NCI-H1417 treated with DMSO at 0.1 percent for 48 hours (cell line): ENCODE measurements at regions not wholly inside any gene's neighbourhood (a gene's known extent, or its start where the extent isn't known, plus 50 kb on each side); places are given as distances from the start of the nearest gene placed in this dataset.
"Not testable (repeated sequence)": the region's sequence is repeated elsewhere in the genome, so short reads cannot be mapped to it uniquely, and the experiment has no call there.

Experiments used
- DNase-seq: peaks from one replicate; lab custom pipeline; 2025; lab: John Stamatoyannopoulos, UW

DNA sequence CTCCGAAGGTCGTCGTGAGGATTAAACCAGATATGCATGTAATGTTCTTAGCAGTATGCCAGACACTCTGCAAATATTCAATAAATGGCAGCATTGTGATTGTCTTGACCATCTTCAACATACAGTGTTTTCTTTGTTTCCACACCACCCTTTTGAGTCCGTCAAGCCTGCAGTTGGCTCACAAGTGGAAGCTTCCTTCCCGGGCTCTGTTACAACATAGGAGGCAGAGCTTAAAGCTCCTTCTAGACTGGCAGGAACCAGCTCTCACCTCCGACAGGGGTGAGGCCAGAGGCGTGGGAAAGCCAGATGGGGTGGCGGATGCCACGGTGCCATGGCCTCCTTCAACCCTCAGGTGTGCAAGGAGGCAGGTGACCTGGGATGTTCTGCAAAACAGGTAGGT, 138.3 kb downstream of the FOXL1 start:
- DNase-seq, result no peak

DNA sequence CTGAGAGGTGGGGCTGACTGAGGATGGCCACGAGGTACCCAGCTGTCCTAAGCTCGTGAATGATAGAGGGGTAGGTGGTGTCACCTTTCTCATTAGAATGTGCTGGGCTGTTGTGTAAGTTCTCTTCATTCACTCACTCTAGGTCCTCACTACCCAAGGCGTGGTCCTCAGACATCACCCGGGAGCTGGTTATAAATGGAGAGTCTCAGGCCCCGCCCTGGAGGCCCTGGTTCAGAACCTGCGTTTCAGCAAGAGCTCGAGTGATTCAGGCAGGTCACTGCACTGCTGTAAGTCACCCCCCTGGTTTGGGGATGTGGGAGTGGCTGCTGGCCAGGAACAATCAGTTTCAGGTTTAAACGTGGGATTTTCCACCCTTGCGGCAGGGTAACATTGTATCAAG, 139.8 kb downstream of the FOXL1 start:
- DNase-seq, result no peak

DNA sequence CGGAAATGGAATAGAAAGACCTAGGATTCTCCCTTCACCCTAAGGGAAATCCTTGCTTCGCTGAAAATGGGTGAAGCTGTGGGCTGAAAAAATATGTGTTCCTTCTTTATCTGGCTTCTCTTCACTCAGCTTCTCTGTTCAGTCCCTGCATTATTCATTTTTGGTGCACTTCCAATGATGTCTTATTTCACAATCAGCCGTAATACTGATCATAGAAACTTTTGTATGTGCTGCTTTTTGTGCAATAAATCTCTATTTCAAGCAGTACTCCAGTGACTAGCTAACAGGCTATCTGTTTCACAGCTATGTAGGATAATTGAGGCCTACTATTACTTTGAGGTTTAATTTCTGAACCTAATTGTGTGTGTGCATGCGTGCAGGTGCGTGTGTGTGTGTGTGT, 144.6 kb downstream of the FOXL1 start:
- DNase-seq, result no peak

DNA sequence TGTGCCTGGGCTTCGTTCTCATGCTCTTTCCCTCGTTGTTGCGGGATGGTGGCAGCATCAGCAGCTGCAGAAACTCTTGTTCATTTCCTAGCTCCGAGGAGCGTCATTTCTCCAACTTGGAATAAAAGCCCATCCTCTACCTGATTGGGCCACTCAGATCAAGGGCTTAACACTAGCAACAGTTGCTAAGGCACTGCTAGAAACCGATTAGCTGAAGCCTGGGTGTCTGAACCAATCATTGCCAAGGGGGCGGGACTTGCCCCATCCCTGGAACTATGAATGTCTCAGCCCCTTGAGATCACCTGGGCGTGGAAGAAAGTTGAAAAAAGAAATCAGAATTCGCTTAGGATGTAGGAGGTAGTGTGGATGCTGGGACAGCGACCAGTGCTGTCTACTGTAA, 145.3 kb downstream of the FOXL1 start:
- DNase-seq, result no peak

DNA sequence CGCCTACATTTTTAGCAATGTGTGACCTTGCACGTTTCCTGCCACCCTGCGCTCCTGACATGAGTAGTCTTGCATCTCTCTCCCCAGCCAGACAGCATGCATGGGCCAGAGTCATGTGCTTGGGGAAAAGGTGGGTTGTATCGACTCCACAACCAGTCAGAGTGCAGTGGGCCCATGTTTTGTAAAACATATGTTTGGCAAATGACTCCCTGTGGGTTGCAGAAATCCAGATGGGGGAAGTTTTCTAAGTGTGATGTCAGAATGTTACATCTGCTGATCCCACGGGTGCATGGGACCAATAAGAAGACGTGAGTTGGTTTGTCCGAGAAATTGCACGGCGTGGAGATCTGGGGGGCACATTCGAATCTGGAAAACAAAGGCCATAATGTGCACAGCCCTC, 147.1 kb downstream of the FOXL1 start:
- DNase-seq, result no peak

DNA sequence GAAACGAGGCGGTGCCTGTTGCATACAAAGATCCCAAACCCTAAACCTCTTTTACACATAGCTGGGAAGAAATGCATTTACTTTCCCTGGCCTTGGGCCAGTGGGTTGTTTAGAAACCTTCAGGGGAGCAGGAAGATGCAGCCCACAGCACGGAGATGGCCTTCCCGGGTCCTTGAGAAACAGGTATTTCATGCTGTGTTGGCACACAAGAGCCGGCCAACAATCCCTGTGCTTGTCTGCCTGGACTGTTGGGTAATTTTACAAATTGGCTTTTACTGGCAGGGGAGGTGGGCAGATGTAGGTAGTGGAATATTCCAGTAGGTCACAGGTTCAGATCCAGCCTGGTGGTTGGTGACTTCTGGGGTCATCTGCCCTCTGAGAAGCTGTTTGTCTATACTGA, 148.0 kb downstream of the FOXL1 start:
- no peak for DNase-seq

DNA sequence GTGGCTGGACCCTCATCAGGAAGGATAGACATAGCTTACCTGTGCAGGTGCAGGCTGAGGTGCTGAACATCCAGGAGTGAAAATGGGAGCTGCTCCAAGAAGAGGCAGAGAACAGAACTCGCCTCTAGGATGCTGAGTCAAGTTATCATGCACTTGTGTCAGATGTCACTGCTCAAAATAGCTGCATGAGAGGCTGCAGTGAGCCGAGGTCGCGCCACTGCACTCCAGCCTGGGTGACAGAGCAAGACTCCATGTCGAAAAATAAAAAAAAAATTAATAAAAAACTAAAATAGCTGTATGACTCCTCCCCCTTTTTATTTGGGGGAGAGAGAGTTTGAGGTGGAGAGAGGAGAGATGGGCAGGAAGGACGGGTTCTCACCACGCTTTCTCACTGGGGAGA, 148.8 kb downstream of the FOXL1 start:
- DNase-seq, result no peak

DNA sequence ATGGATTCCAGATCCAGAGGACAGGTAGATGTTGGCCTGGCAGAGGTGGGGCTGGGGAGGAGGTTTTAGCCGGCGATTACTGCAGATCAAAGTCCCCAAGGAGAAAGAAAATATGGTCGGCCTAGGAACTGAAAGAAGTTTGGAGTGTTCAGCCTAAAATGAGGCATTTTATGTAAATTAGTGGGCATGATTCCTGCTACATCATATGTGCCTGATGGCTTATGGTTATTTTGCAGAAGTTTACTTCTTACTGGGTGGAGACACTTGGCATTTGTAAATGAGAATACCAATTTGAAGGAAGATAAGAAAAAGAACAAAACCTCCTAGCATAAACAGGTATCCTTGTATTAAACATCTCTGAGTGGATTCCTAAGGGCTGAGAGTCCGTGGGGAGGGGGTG, 149.3 kb downstream of the FOXL1 start:
- no peak for DNase-seq

DNA sequence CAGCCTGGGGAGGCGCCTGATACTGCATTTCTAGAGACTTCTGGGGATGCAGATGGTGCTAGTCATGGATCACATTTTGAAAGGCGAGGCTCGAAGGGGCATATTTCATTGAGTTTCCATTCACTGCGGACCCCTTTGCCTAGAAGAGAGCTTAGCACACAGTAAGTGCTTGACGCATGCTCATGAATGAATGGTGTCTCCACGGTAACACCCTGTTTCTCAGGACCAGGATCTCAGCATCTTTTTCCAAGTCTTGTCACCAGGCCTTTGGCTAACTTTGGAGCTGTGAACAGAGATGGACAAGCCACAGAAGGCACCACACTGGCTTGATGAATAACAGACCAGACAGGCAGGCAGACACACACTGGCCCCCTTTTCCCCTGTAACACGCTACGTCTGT, 151.3 kb downstream of the FOXL1 start:
- no peak for DNase-seq

DNA sequence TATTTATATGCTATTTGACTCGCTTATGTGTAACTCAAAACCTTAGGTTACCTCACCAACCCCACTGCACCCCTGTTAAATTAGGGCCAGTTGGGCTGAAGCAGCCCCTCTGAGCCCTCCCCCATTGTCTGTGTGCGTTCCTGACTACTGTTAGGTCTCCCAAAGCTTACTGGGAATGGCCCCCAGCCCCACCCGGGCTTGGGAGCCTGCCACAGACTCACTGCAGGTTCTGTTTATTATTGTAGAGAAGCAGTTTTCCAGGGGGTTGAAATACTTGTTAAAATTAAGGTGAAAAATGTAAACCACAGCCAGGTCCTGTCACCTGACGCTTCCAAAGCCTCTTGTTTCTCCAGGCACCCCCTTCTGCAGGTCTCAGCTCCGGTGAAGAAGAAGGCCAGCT, 151.7 kb downstream of the FOXL1 start:
- DNase-seq, result no peak

DNA sequence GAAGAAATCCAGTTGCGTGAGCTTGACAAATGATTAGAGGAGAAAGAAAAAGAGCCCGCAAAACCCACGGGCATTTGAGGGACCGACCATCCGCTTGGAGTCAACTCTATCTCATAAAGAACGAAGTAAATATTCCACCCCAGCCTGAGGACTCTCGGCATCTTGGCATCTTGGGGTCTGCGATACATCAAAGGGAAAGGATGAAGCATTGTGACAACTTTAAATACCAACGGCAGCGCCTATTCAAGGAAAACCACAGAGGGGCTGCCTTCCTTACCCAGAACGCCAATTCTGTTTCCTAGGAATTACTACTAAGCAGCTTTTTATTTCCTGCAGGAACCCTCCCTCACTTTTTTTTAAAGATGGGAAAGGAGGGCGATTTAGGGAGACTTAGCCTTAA, 152.2 kb downstream of the FOXL1 start:
- no peak for DNase-seq

DNA sequence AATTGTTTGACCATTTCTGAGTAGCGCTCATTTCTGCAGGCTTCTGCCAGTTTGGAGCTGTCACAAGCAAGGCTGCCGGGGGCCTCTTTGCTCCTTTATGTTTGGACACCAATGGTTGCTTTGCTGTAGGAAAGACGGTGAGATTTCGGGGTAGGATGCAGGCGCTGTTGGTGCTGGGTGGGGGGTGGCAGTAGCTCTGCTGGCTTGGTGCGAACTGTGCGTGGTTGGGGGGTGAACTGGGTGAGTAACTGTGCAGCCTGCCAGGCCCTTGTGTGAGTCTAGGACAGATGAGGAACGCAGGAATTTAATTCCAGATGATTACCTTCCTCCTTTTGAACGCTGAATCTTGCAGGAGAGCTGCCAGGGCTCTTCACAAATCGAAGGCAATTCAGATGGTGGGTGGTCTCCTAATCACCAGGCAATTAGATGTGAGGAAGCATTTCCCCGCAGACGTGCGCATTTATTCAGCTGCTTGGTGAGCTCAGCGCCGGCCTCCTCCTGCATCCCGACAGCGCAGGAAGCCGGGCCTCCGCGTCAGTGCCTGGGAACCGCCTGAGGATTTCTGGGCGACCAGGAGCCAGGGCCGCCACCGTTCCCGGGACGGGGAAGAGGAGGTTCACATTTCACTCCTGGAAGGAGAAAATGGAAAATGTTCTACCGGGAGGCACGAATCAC, 154.4 kb downstream of the FOXL1 start:
- DNase-seq, result no peak

DNA sequence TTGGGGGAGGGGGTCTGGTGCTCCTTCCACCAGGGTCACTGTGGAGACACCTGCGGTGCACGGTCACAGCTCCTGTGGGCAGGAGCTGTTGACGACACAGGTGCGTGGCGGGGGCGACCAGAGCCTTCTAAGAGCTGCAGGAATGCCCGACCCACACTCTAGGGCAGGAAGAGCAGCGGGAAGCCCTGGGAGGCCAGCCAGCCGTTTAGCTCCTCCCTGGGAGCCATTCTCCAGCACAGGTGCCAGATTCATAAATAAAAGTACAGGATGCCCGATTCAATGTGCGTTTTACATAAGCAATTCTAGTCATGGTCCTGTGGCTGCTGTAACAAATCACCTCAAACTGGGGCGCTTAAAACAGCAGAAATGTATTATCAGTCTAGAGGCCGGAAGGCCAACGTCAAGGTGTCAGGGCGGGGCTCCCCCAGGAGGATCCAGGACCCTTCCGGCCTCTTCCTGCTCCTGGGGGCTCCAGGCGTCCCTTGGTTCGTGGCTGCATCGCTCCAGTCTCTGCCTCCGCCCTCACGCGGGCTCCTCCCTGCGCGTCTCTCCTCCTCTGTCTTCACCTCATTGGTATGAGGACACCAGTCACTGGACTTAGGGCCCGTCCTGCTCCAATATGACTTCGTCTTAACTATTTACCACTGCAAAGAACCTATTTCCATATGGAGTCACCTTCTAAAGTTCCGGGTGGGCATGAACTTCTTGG, 155.4 kb downstream of the FOXL1 start:
- DNase-seq, result no peak

DNA sequence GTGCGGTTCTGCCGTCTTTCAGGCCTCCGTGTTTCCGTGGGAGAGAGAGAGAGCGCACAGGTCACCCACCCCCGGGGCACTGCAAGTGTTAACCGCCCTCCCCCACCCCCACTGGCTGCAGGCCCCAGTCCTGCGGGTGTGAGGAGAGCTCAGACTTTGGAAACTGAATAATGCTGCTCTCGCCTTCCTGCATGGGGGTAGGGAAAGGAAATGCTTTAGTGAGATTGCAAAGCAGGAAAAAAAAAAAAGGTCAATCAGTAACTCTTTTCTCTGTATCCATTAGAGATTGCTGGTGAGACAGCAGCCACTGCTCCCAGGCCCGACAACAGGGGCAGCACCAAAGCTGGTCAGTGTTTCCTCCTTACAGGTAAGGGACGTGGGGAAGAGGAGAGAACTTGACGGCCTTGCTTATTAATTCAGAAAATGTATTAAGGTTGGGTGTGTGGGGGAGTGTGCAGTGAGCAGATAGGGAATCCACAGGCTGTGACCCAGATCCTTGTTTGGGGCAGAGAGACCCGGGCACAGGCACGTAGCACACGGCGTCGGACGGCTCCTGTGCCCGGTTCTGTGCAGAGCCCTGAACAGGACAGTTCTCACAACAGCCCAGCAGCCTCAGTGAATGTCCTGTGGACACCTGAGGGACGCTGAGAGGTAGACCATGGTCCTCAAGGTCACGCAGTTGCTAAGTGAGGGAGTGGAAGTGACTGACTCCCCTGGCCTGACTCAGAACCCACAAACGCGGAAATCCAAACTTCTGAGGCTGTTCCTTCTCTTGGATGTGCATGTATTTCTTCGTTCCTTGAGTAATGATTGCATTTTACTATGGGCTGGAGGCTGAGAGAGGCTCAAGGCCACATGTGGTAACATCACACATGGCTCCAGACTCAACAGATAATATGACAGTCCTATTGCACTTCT, 156.5 kb downstream of the FOXL1 start:
- no peak for DNase-seq

DNA sequence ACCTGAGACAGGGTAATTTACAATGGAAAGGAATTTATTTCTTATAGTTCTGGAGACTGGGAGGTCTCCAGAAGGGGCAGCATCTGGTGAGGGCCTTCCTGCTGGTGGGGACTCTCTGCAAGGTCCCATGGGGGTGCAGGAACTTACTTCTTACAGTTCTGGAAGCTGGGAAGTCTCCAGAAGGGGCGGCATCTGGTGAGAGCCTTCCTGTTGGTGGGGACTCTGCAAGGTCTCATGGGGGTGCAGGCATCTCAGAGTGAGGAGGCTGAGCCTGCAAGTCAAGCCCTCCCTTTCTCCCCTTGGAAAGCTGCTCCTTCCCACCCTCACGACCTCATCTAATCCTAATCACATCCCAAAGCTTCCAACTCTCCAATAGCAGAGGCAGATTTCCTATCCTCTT, 157.4 kb downstream of the FOXL1 start:
- DNase-seq, result no peak

DNA sequence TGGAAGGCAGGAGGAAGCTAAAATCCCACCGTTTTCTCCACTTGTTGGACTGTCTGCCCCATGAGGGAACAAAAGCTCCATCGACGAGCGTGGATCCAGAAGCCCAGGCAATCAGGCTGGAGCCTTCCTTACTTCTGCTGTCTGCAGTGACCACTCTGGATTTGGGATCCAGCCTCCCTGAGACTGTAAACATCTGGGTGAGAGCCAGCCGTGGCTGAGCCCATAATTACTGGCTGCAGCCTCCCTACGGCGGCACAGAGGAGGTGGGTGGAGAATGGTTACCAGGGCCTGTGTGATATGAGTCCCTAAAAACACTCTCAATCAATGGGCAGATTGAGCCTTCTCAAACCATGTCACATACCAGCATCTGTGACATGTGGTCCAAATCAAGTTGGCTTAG, 158.2 kb downstream of the FOXL1 start:
- no peak for DNase-seq

DNA sequence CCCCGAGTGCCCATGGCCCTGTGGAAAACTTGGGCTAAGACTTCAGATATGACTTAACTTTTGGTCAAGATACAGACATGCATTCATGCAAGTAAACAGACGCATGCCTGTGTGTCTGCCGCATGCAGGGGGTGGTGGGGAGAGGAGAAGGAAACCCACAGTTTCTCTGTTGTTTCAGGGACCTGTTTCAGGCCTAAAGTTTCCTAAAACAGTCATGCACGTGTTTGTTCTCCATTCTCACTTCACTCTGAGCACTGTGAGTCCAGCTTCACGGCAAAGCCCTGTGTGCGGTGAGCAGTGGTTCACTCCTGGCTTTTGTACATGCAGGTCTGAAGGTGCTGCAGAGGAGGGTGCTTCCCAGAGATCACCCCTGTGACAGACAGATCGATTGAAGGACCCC, 158.7 kb downstream of the FOXL1 start:
- no peak for DNase-seq

DNA sequence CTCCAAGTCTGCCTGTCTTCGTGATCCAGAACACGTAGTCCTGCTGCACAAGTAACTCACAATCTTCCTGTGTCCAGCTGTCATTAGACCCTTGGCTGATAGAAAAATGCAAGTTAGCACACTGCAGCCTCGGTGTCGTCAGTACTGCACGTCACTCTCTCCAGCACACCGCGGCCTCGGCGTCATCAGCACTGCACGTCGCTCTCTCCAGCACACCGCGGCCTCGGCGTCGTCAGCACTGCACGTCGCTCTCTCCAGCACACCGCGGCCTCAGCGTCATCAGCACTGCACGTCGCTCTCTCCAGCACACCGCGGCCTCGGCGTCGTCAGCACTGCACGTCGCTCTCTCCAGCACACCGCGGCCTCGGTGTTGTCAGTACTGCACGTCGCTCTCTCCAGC, 160.0 kb downstream of the FOXL1 start:
- DNase-seq, result not testable (repeated sequence)

DNA sequence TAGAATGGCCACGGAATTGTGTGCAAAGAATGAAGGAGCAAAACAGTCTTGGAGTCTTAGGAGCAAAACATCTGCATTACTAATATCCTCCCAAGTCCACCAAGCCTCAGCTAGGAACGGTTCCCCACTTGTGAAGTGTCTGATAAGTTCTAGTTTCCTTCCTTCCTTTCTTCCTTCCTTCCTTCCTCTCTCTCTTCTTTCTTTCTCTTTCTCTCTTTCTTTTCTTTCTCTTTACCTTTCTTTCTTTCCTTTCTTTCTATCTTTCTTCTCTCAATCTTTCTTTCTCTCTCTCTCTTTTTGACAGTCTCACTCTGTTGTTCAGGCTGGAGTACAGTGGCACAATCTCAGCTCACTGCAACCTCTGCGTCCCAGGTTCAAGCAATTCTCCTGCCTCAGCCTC, 160.8 kb downstream of the FOXL1 start:
- DNase-seq, result no peak

DNA sequence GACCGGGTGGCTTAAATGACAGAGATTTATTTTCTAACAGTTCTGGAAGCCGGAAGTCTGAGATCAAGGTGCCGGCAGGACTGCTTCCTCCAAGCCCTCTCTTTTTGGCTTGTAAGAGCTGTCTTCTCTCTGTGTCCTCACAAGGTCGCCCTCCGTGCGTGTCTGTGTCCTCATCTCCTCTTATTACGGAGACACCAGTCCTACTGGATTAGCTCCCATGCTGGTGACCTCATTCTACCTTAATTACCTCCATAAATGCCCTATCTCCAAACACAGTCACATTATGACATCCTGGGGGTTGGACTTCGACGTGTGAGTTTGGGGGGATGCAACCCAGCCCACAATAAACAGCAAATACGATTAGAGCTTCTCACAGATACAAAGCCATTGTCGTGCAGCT, 161.5 kb downstream of the FOXL1 start:
- DNase-seq, result no peak

DNA sequence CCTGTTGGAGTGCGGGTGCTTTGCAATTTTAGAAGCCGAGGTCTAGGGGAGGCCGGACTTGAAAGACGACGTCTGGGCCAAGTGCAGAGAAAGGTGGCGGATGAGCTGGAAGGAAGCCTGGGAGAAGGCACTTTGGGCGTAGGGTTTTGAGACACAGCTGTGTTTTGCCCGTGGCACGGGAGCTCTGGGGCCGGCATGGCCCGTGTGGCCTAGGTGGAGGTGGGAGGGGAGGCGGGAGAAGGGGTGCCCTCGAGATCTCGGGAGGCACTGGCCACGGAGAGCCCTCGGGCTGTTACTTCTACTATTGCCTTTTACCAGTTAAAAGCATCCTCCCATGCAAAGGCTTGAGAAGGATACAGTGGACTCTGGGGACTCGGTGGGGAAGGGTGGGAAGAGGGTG, 161.9 kb downstream of the FOXL1 start:
- no peak for DNase-seq

DNA sequence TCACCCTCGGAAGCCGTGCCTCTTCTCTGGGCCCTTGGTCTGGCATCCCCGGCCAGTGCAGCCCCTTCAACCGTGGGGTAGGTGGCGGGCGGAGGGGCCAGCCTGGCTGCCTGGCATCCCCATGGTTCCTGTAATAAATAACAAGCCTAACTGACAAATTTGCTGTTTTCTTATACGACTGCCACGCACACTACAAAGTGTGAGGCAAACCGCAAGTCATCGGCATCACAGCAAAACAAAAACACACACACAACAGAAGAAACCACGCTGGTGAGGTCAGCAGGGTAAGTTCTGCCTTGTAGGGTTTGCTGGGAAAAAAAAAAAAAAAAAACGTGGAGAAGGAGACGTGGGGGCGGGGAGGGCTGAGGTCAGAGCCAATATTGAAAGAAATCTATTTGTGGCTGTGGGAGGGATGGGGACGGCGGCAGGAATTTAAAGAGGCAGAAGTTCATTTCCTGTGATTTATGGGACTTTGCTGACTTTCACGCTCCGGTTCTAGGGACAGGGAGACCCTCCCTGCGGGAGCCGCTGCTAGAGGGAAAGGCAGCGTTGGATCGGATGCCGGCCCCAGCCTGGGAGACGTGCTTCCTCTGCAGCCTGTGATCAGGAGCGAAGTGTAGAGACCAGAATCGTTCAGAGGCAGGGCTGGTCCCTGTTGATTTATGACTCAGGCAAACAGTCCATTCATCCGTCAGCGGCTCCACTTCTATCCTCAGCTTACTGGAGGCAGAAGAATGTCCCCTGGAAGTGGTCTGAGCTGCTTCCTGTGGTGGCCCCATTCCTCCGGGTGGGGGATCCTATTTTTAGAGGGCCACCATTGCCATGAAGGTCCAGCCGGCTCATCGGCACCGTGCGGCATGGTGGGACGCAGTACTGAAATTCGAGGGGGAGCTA, 162.8 kb downstream of the FOXL1 start:
- DNase-seq, result no peak
